H1 (cell line): ENCODE measurements at regions not wholly inside any gene's neighbourhood (a gene's known extent, or its start where the extent isn't known, plus 50 kb on each side); places are given as distances from the start of the nearest gene placed in this dataset.

Experiments
- CTCF ChIA-PET: fragments of 300-600 bp; sonication (Branson Sonifier 250); formaldehyde crosslinking; loops from one replicate; lab custom pipeline; 2021; ENCODE audit not compliant: partially characterized antibody; lab: Charles Lee
- POLR2A ChIA-PET: fragments of 300-600 bp; sonication (Branson Sonifier 250); formaldehyde crosslinking; loops from one replicate; lab custom pipeline; 2021; ENCODE audit warnings: inconsistent platforms; ENCODE audit not compliant: partially characterized antibody; lab: Charles Lee
- DNase-seq, 2 experiments: peaks; one replicate each; pipeline versions ENCODE4 v3.0.0 to v3.0.0-alpha.2; 2010 to 2022; ENCODE audit warnings: low spot score in 2 of 2, low read depth in 1 of 2, mixed read lengths in 1 of 2
- FAIRE-seq: peaks from 2 replicates; lab custom pipeline; 2011; peaks lifted over from hg19 to GRCh38; lab: Jason Lieb, UNC
- H2AFZ ChIP-seq: 2 replicates; pipeline ENCODE4 v1.8.1; 2012; ENCODE audit warnings: low read length, inconsistent platforms
- H2AK5ac ChIP-seq: 2 replicates; pipeline ENCODE4 v1.6.1; 2013; ENCODE audit warnings: low read depth, low read length
- H2BK120ac ChIP-seq: replicated peaks from 2 replicates; pipeline ENCODE3; 2013; ENCODE audit warnings: low read depth, low read length, inconsistent platforms
- H2BK12ac ChIP-seq: 2 replicates; pipeline ENCODE4 v1.6.1; 2013; ENCODE audit warnings: low read depth, low read length
- H2BK15ac ChIP-seq: 2 replicates; pipeline ENCODE4 v1.6.1; 2013; ENCODE audit warnings: low read length
- H2BK20ac ChIP-seq: 2 replicates; pipeline ENCODE4 v1.6.1; 2013; ENCODE audit warnings: low read length
- H2BK5ac ChIP-seq: 2 replicates; pipeline ENCODE4 v1.6.1; 2013; ENCODE audit warnings: low read depth, low read length
- H3K14ac ChIP-seq: 2 replicates; pipeline ENCODE4 v1.6.1; 2013; ENCODE audit warnings: inconsistent platforms; ENCODE audit not compliant: insufficient read length
- H3K18ac ChIP-seq: 2 replicates; pipeline ENCODE4 v1.6.1; 2013; ENCODE audit warnings: low read length; ENCODE audit errors: extremely low read depth
- H3K23ac ChIP-seq: 2 replicates; pipeline ENCODE4 v1.6.1; 2013; ENCODE audit warnings: inconsistent platforms; ENCODE audit not compliant: insufficient read length
- H3K23me2 ChIP-seq: 2 replicates; pipeline ENCODE4 v1.6.1; 2013; ENCODE audit warnings: low read depth, low read length
- H3K27ac ChIP-seq: 2 replicates; pipeline ENCODE4 v1.6.1; 2011; ENCODE audit warnings: low read depth, low read length, inconsistent platforms
- H3K27me3 ChIP-seq, 4 experiments: replicated peaks in 1 of 4; 1 replicate in 1 of 4; 2 replicates in 3 of 4; pipeline versions ENCODE4 v1.6.1 to v1.8.1; 2011 to 2013; ENCODE audit warnings: low read length in 3 of 4, mild to moderate bottlenecking in 3 of 4, inconsistent platforms in 2 of 4, mixed read lengths in 2 of 4, moderate library complexity in 1 of 4; ENCODE audit not compliant: control insufficient read depth in 3 of 4, insufficient read depth in 3 of 4; ENCODE audit errors: extremely low read depth in 1 of 4
- H3K36me3 ChIP-seq, 4 experiments: 2 replicates each; pipeline versions ENCODE4 v1.6.1 to v1.8.1; 2011 to 2013; ENCODE audit warnings: mild to moderate bottlenecking in 4 of 4, low read length in 3 of 4, moderate library complexity in 2 of 4, control low read depth in 1 of 4, inconsistent platforms in 1 of 4; ENCODE audit not compliant: insufficient read depth in 4 of 4, control insufficient read depth in 2 of 4
- H3K4ac ChIP-seq: replicated peaks from 2 replicates; pipeline ENCODE3; 2013; ENCODE audit warnings: low read length, low read depth, mixed read lengths, inconsistent platforms; ENCODE audit not compliant: insufficient read length
- H3K4me1 ChIP-seq, 4 experiments: replicated peaks in 1 of 4; 1 replicate in 1 of 4; 2 replicates in 3 of 4; pipeline versions ENCODE4 v1.6.1 to v1.8.1; 2011 to 2013; ENCODE audit warnings: low read length in 3 of 4, inconsistent platforms in 2 of 4, mixed read lengths in 1 of 4; ENCODE audit not compliant: insufficient read depth in 4 of 4, control insufficient read depth in 3 of 4
- H3K4me2 ChIP-seq, 2 experiments: 2 replicates each; pipeline versions ENCODE4 v1.6.1 to v1.8.1; 2011 to 2013; ENCODE audit warnings: low read depth in 2 of 2, low read length in 2 of 2, control low read depth in 1 of 2, inconsistent platforms in 1 of 2, mild to moderate bottlenecking in 1 of 2; ENCODE audit not compliant: insufficient read depth in 1 of 2
- H3K4me3 ChIP-seq, 4 experiments: fragments of 200-600, 300-600 bp in 1 of 4; sonication (generic), shearing (Covaris generic), sonication (Bioruptor Twin) in 1 of 4; 2 replicates each; pipeline versions ENCODE4 v1.5.1 to v1.8.1; 2011 to 2016; ENCODE audit warnings: low read length in 4 of 4, low read depth in 3 of 4, control low read depth in 2 of 4, inconsistent platforms in 2 of 4, mild to moderate bottlenecking in 2 of 4, mixed read lengths in 1 of 4, moderate library complexity in 1 of 4; ENCODE audit not compliant: insufficient read depth in 2 of 4; ENCODE audit errors: extremely low read depth in 1 of 4
- H3K56ac ChIP-seq: replicated peaks from 2 replicates; pipeline ENCODE3; 2013; ENCODE audit warnings: low read depth, mild to moderate bottlenecking, mixed read lengths, low read length, inconsistent platforms; ENCODE audit not compliant: insufficient read length
- H3K79me1 ChIP-seq: 2 replicates; pipeline ENCODE4 v1.6.1; 2013; ENCODE audit warnings: low read depth, low read length, control low read depth
- H3K79me2 ChIP-seq, 2 experiments: 2 replicates each; pipeline versions ENCODE4 v1.6.1 to v1.8.1; 2012 to 2013; ENCODE audit warnings: low read length in 2 of 2, mild to moderate bottlenecking in 2 of 2, inconsistent platforms in 1 of 2; ENCODE audit not compliant: insufficient read depth in 2 of 2, control insufficient read depth in 1 of 2
- H3K9ac ChIP-seq, 4 experiments: replicated peaks in 1 of 4; 1 replicate in 1 of 4; 2 replicates in 3 of 4; pipeline versions ENCODE4 v1.6.1 to v1.8.1; 2011 to 2013; ENCODE audit warnings: low read depth in 3 of 4, low read length in 3 of 4, control low read depth in 2 of 4, mild to moderate bottlenecking in 2 of 4, moderate library complexity in 2 of 4, inconsistent platforms in 1 of 4; ENCODE audit errors: extremely low read depth in 1 of 4
- H3K9me3 ChIP-seq, 2 experiments: 2 replicates each; pipeline versions ENCODE4 v1.6.1 to v1.8.1; 2012 to 2013; ENCODE audit warnings: mild to moderate bottlenecking in 2 of 2, moderate library complexity in 2 of 2, control low read depth in 1 of 2, inconsistent platforms in 1 of 2, low read depth in 1 of 2, low read length in 1 of 2, mixed read lengths in 1 of 2; ENCODE audit not compliant: insufficient read depth in 2 of 2
- H4K20me1 ChIP-seq, 2 experiments: replicated peaks in 1 of 2; 2 replicates each; pipeline versions ENCODE3 to v1.8.1; 2011 to 2013; ENCODE audit warnings: inconsistent platforms in 2 of 2, low read length in 2 of 2, mild to moderate bottlenecking in 1 of 2; ENCODE audit not compliant: insufficient read depth in 2 of 2, control insufficient read depth in 1 of 2
- H4K5ac ChIP-seq: 2 replicates; pipeline ENCODE4 v1.6.1; 2013; ENCODE audit warnings: low read length, low read depth, mixed read lengths, inconsistent platforms; ENCODE audit not compliant: insufficient read length
- H4K8ac ChIP-seq: 2 replicates; pipeline ENCODE4 v1.8.0; 2013; ENCODE audit warnings: mild to moderate bottlenecking, moderate library complexity, low read length, inconsistent platforms; ENCODE audit not compliant: insufficient read depth; ENCODE audit errors: extremely low read depth
- H4K91ac ChIP-seq: replicated peaks from 2 replicates; pipeline ENCODE3; 2013; ENCODE audit warnings: low read length, mixed read lengths, inconsistent platforms; ENCODE audit not compliant: insufficient read length
- CHD1 ChIP-seq: IDR thresholded peaks from 2 replicates; pipeline ENCODE4 v1.6.1; 2012; ENCODE audit warnings: low read depth, low read length, improper control_type of control experiment
- EZH2 ChIP-seq: fragments of 200-600 bp; sonication (generic); IDR thresholded peaks from 2 replicates; pipeline ENCODE4 v1.7.1; 2012; ENCODE audit warnings: low read depth, mild to moderate bottlenecking, moderate library complexity, low read length, inconsistent platforms; ENCODE audit not compliant: severe bottlenecking
- RBBP5 ChIP-seq: IDR thresholded peaks from 2 replicates; pipeline ENCODE4 v1.7.1; 2012; ENCODE audit warnings: low read depth, mild to moderate bottlenecking, inconsistent platforms, low read length, moderate library complexity, borderline replicate concordance
- WGBS, 2 experiments: shearing (Covaris generic) in 1 of 2; methylation state at CpG; one replicate each; pipeline versions ENCODE4 v1.1.6 to v1.1.7; 2013 to 2015; ENCODE audit warnings: low lambda C conversion rate in 2 of 2, mixed read lengths in 2 of 2, inconsistent platforms in 1 of 2, low coverage in 1 of 2, missing lambda C conversion rate in 1 of 2; ENCODE audit not compliant: insufficient replicate concordance in 2 of 2, insufficient coverage in 1 of 2, insufficient read length in 1 of 2; ENCODE audit errors: extremely low coverage in 1 of 2, missing lambda C conversion rate in 1 of 2; 5-methylcytosine and 5-hydroxymethylcytosine counted together

GRCh38 chr2:153391131-153391530 is 87.4 kb downstream of the RPRM start:
- Histone ChIP-seq H3K4me3 (no peak overlapping the region), H4K5ac (no peak overlapping the region), H3K56ac (no peak overlapping the region), H3K27me3 (no peaks in the 10 kb centered on the region), H3K79me1 (no peaks in the 10 kb centered on the region), H2BK120ac (no peak overlapping the region), H2AFZ (peak overlapping the region; percentile 45; the same call in 1 of the 2 replicates), H3K23ac (no peak overlapping the region), H3K79me2 (no peaks in the 10 kb centered on the region), H3K4me2 (no peak overlapping the region), H2BK12ac (no peak overlapping the region), H4K20me1 (no peaks in the 10 kb centered on the region), H4K8ac (no peak overlapping the region), H3K4ac (no peak overlapping the region), H3K23me2 (no peaks in the 10 kb centered on the region), H3K18ac (no peak overlapping the region), H2BK5ac (no peak overlapping the region), H3K27ac (no peak overlapping the region), H3K9ac (no peak overlapping the region), H4K91ac (no peak overlapping the region), H2BK15ac (no peak overlapping the region), H3K4me1 (peaks cover 0 to 7% (median 4%) of the 10 kb centered on the region in 4 experiments; a peak in 4 of 7 replicates), H3K36me3 (no peaks in the 10 kb centered on the region), H2BK20ac (no peak overlapping the region), H3K9me3 (no peaks in the 10 kb centered on the region), H2AK5ac (no peak overlapping the region), H3K14ac (no peak overlapping the region)
- DNase-seq (no peak), FAIRE-seq (no peak)
- POLR2A ChIA-PET, result no interaction called here
- 92% methylated on average over 5 of the region's 5 CpGs; no CpG with 5 or more reads in 1 of the 2 experiments for WGBS, 2 experiments
- CTCF ChIA-PET, result interaction anchor here (0.6 to 1.1 kb wide), 2 partner anchors 15 kb away, joined by 3 read pairs; no protein-coding TSS in a partner anchor
- TF ChIP-seq RBBP5 (no peak), CHD1 (no peak), EZH2 (no peak)
